ENCODE measurements at regions not wholly inside any gene's neighbourhood (a gene's known extent, or its start where the extent isn't known, plus 50 kb on each side); places are given as distances from the start of the nearest gene placed in this dataset.
"Not testable (repeated sequence)": the region's sequence is repeated elsewhere in the genome, so short reads cannot be mapped to it uniquely, and the experiment has no call there.

DNA sequence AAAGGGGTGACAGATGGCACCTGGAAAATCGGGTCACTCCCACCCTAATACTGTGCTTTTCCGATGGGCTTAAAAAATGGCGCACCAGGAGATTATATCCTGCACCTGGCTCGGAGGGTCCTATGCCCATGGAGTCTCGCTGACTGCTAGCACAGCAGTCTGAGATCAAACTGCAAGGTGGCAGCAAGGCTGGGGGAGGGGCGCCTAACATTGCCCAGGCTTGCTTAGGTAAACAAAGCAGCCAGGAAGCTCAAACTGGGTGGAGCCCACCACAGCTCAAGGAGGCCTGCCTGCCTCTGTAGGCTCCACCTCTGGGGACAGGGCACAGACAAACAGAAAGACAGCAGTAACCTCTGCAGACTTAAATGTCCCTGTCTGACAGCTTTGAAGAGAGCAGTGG lies 447.1 kb downstream of the ETS1 start:
- DNase-seq, result peak in 1 of 9 donors; percentile 5
- H3K4me1 Mint-ChIP-seq, result peaks cover 0 to 17% (median 15%) of the 10 kb centered on the region in 7 donors
- ATAC-seq; H3K27me3 ChIP-seq (ENCODE audit: control insufficient read depth in 2 of 2, insufficient read depth in 2 of 2, low read length in 2 of 2); H3K4me3 ChIP-seq (ENCODE audit: low read length); H3K27ac ChIP-seq (ENCODE audit: low read depth, low read length); CTCF ChIA-PET; H3K27me3 Mint-ChIP-seq; H3K27ac Mint-ChIP-seq; H3K36me3 ChIP-seq (ENCODE audit: control insufficient read depth in 2 of 3, insufficient read depth in 3 of 3, low read length in 3 of 3); H3K9me3 ChIP-seq (ENCODE audit: control insufficient read depth in 2 of 3, low read length in 3 of 3); intact Hi-C loops (cut with micrococcal nuclease); H3K4me1 ChIP-seq (ENCODE audit: control insufficient read depth in 2 of 2, insufficient read depth in 2 of 2, low read length in 2 of 2): not testable (repeated sequence)
- H3K36me3 Mint-ChIP-seq, result peaks cover 0 to 11% (median 5%) of the 10 kb centered on the region in 5 donors
- peak overlapping the region in 2 of 10 donors; percentile 0 to 27 for H3K4me3 Mint-ChIP-seq
- H3K9me3 Mint-ChIP-seq, result peaks cover 0 to 22% (median 10%) of the 10 kb centered on the region in 11 donors
- POLR2A ChIA-PET, result interaction anchor here (0.6 kb wide), 1 partner anchor 25 kb away, joined by 6 read pairs; no protein-coding TSS in a partner anchor

DNA sequence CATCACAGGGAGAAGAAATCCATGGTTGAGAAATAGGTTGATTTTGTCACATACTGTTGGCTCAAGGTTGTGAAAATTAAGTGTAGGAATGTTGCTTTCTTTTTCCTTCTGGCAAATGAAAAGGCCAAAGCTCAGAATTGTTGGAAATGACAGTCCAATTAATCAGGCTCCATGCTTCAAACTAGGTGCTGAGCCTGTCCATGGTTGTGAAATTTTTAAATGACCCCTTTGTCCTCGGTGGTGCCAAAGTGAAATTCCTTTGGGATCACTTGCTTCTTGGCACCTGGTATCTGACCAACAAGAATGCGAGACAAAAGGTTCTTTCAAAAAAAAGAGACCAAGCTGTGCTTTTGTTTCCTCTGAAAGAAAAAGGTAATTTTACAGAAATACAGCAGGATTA lies 451.9 kb downstream of the ETS1 start:
- Histone ChIP-seq H3K36me3 (ENCODE audit: control insufficient read depth in 2 of 3, insufficient read depth in 3 of 3, low read length in 3 of 3) (no peaks in the 10 kb centered on the region), H3K4me3 (ENCODE audit: low read length) (no peak overlapping the region), H3K9me3 (ENCODE audit: control insufficient read depth in 2 of 3, low read length in 3 of 3) (no peaks in the 10 kb centered on the region), H3K27me3 (ENCODE audit: control insufficient read depth in 2 of 2, insufficient read depth in 2 of 2, low read length in 2 of 2) (no peaks in the 10 kb centered on the region), H3K4me1 (ENCODE audit: control insufficient read depth in 2 of 2, insufficient read depth in 2 of 2, low read length in 2 of 2) (peaks cover 0 to 4% of the 10 kb centered on the region in 2 donors), H3K27ac (ENCODE audit: low read depth, low read length) (no peak overlapping the region)
- no peak for DNase-seq
- no peak for ATAC-seq
- ChIA-PET CTCF (no interaction called here), POLR2A (no interaction called here)
- Mint-ChIP-seq H3K27me3 (peaks cover 0 to 13% (median 0%) of the 10 kb centered on the region in 5 donors), H3K36me3 (peaks cover 0 to 8% (median 4%) of the 10 kb centered on the region in 5 donors), H3K4me3 (no peak overlapping the region), H3K4me1 (peaks cover 0 to 20% (median 15%) of the 10 kb centered on the region in 7 donors), H3K27ac (no peak overlapping the region), H3K9me3 (peaks cover 0 to 13% (median 7%) of the 10 kb centered on the region in 11 donors)
- intact Hi-C loops (cut with micrococcal nuclease), result no loop called here

DNA sequence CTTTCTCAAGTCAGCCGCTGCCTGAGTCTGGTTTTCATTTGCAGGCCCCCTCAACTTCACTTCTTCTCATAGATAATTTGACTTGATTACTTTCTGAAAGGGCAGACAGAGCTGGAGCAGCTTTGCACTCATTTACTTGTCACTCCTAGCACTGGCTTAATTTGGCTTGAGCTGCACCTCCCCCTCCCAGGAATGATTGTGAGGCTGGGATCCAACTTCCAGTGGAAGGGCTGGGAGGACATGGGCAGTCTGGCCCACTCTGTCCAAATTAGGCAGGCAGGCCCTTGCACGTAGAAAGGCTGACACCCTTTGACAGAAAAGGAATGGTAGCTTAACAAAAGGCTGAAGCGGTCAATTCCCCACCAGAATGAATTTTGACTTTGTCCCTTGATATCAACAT lies 453.9 kb downstream of the ETS1 start:
- Mint-ChIP-seq H3K4me1 (peaks cover 0 to 8% (median 4%) of the 10 kb centered on the region in 7 donors), H3K27ac (no peak overlapping the region), H3K9me3 (peaks cover 0 to 2% (median 0%) of the 10 kb centered on the region in 11 donors), H3K27me3 (peaks cover 0 to 13% (median 0%) of the 10 kb centered on the region in 5 donors), H3K4me3 (no peak overlapping the region), H3K36me3 (peaks cover 0 to 3% (median 0%) of the 10 kb centered on the region in 5 donors)
- H3K27ac ChIP-seq (ENCODE audit: low read depth, low read length), result no peak overlapping the region
- no peak for ATAC-seq
- intact Hi-C loops (cut with micrococcal nuclease), result no loop called here
- H3K4me3 ChIP-seq (ENCODE audit: low read length), result no peak overlapping the region
- no peaks in the 10 kb centered on the region for H3K36me3 ChIP-seq (ENCODE audit: control insufficient read depth in 2 of 3, insufficient read depth in 3 of 3, low read length in 3 of 3)
- ChIA-PET CTCF (interaction anchor here (0.6 to 0.7 kb wide), 2 partner anchors 150 to 703 kb away, joined by 3 read pairs; no protein-coding TSS in a partner anchor), POLR2A (interaction anchor here (0.6 kb wide), 1 partner anchor 284 kb away, joined by 5 read pairs; no protein-coding TSS in a partner anchor)
- no peaks in the 10 kb centered on the region for H3K4me1 ChIP-seq (ENCODE audit: control insufficient read depth in 2 of 2, insufficient read depth in 2 of 2, low read length in 2 of 2)
- no peaks in the 10 kb centered on the region for H3K27me3 ChIP-seq (ENCODE audit: control insufficient read depth in 2 of 2, insufficient read depth in 2 of 2, low read length in 2 of 2)
- DNase-seq, result no peak
- no peaks in the 10 kb centered on the region for H3K9me3 ChIP-seq (ENCODE audit: control insufficient read depth in 2 of 3, low read length in 3 of 3)

DNA sequence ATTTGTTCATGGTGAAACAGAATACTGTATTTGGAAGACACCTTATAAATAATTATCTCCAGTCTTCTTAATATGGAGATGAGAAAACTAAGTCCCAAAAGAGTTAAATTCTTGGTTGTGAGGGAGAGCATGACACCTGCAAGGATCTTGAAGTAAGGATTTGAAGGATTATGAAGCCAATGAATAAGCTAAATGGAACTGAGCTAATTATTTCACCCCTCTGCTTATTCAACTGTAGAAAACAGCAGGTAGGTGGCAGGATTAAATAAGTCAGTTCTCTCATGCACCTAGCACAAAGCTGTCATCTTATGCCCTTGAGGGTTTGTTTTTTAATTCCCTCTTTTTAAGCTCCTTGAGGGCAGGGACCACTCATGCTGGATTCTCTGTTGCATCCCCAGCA lies 457.3 kb downstream of the ETS1 start:
- ChIA-PET CTCF (interaction anchor here (0.7 to 1.4 kb wide), 3 partner anchors 28 to 78 kb away, joined by 3 to 6 read pairs (median 3); no protein-coding TSS in a partner anchor), POLR2A (interaction anchor here (0.8 kb wide), 1 partner anchor 9 kb away, joined by 3 read pairs; no protein-coding TSS in a partner anchor)
- Histone ChIP-seq H3K27me3 (ENCODE audit: control insufficient read depth in 2 of 2, insufficient read depth in 2 of 2, low read length in 2 of 2) (no peaks in the 10 kb centered on the region), H3K9me3 (ENCODE audit: control insufficient read depth in 2 of 3, low read length in 3 of 3) (no peaks in the 10 kb centered on the region), H3K36me3 (ENCODE audit: control insufficient read depth in 2 of 3, insufficient read depth in 3 of 3, low read length in 3 of 3) (no peaks in the 10 kb centered on the region), H3K4me3 (ENCODE audit: low read length) (no peak overlapping the region), H3K27ac (ENCODE audit: low read depth, low read length) (no peak overlapping the region), H3K4me1 (ENCODE audit: control insufficient read depth in 2 of 2, insufficient read depth in 2 of 2, low read length in 2 of 2) (no peaks in the 10 kb centered on the region)
- peaks cover 0 to 6% (median 0%) of the 10 kb centered on the region in 5 donors for H3K27me3 Mint-ChIP-seq
- intact Hi-C loops (cut with micrococcal nuclease), result no loop called here
- DNase-seq (no peak), ATAC-seq (no peak)
- peaks cover 0 to 8% (median 4%) of the 10 kb centered on the region in 7 donors for H3K4me1 Mint-ChIP-seq
- H3K4me3 Mint-ChIP-seq, result peak overlapping the region in 1 of 10 donors; percentile 76
- H3K36me3 Mint-ChIP-seq, result peaks cover 0 to 3% (median 0%) of the 10 kb centered on the region in 5 donors
- no peak overlapping the region for H3K27ac Mint-ChIP-seq
- no peaks in the 10 kb centered on the region for H3K9me3 Mint-ChIP-seq

DNA sequence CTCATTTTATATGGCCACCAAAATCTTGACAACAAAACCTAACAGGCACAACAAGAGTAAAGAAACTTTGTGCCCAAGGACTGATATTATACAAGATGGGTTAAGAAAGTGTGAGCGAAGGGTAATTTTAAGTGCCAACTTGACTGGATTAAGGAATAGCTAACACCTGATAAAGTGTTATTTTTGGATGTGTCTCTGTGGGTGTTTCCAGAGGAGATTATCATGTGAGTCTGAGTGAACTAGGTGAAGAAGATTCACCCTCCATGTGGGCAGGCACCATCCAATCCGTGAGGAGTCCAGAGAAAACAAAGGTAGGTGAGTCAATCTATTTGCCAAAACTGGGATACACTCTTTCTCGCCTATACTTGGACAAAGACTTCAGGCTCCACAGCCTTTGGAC lies 461.6 kb downstream of the ETS1 start:
- H3K27ac Mint-ChIP-seq, result no peak overlapping the region

DNA sequence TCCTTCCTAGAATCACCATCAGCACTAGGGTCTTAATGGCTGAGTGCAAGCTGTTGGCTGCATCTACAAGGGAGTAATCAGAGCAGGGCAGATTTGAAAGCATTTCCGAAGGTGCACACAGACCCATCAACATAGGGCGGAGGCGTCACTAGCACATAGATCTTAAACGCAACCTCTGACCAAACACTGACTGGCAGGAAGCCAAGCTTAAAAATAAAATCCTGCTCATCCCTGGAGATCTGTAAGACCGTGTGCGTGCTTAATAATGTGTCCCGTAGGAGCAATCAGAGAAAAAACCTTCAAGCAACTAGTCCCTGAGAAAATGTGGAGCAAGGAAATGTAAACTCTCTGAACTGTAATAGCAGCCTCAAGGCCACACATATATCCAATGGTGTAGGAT lies 470.5 kb downstream of the ETS1 start:
- H3K27ac ChIP-seq (ENCODE audit: low read depth, low read length), result no peak overlapping the region
- ChIA-PET POLR2A (no interaction called here), CTCF (no interaction called here)
- Mint-ChIP-seq H3K4me3 (no peak overlapping the region), H3K27ac (no peak overlapping the region), H3K4me1 (peaks cover 0 to 1% (median 0%) of the 10 kb centered on the region in 7 donors), H3K9me3 (peaks cover 0 to 6% (median 4%) of the 10 kb centered on the region in 11 donors), H3K27me3 (peaks cover 0 to 31% (median 0%) of the 10 kb centered on the region in 5 donors), H3K36me3 (peaks cover 0 to 2% (median 0%) of the 10 kb centered on the region in 5 donors)
- H3K4me3 ChIP-seq (ENCODE audit: low read length), result no peak overlapping the region
- intact Hi-C loops (cut with micrococcal nuclease), result no loop called here
- H3K4me1 ChIP-seq (ENCODE audit: control insufficient read depth in 2 of 2, insufficient read depth in 2 of 2, low read length in 2 of 2), result no peaks in the 10 kb centered on the region
- H3K9me3 ChIP-seq (ENCODE audit: control insufficient read depth in 2 of 3, low read length in 3 of 3), result no peaks in the 10 kb centered on the region
- DNase-seq (no peak), ATAC-seq (no peak)
- no peaks in the 10 kb centered on the region for H3K36me3 ChIP-seq (ENCODE audit: control insufficient read depth in 2 of 3, insufficient read depth in 3 of 3, low read length in 3 of 3)
- H3K27me3 ChIP-seq (ENCODE audit: control insufficient read depth in 2 of 2, insufficient read depth in 2 of 2, low read length in 2 of 2), result no peaks in the 10 kb centered on the region

More for the DNA sequence above, 461.6 kb downstream of the ETS1 start:
- Histone ChIP-seq H3K27ac (ENCODE audit: low read depth, low read length) (no peak overlapping the region), H3K4me1 (ENCODE audit: control insufficient read depth in 2 of 2, insufficient read depth in 2 of 2, low read length in 2 of 2) (no peaks in the 10 kb centered on the region), H3K9me3 (ENCODE audit: control insufficient read depth in 2 of 3, low read length in 3 of 3) (no peaks in the 10 kb centered on the region), H3K27me3 (ENCODE audit: control insufficient read depth in 2 of 2, insufficient read depth in 2 of 2, low read length in 2 of 2) (no peaks in the 10 kb centered on the region), H3K36me3 (ENCODE audit: control insufficient read depth in 2 of 3, insufficient read depth in 3 of 3, low read length in 3 of 3) (no peaks in the 10 kb centered on the region), H3K4me3 (ENCODE audit: low read length) (no peak overlapping the region)
- no peak for ATAC-seq
- ChIA-PET POLR2A (no interaction called here), CTCF (no interaction called here)
- H3K27me3 Mint-ChIP-seq, result no peaks in the 10 kb centered on the region
- peaks cover 0 to 4% (median 0%) of the 10 kb centered on the region in 11 donors for H3K9me3 Mint-ChIP-seq
- H3K4me3 Mint-ChIP-seq, result no peak overlapping the region
- no peak for DNase-seq
- peaks cover 0 to 8% (median 2%) of the 10 kb centered on the region in 7 donors for H3K4me1 Mint-ChIP-seq
- no peaks in the 10 kb centered on the region for H3K36me3 Mint-ChIP-seq
- intact Hi-C loops (cut with micrococcal nuclease), result loop anchor here in 1 of 2 donors (2.0 kb wide), 1 partner anchor 19 kb away; no protein-coding TSS in a partner anchor

DNA sequence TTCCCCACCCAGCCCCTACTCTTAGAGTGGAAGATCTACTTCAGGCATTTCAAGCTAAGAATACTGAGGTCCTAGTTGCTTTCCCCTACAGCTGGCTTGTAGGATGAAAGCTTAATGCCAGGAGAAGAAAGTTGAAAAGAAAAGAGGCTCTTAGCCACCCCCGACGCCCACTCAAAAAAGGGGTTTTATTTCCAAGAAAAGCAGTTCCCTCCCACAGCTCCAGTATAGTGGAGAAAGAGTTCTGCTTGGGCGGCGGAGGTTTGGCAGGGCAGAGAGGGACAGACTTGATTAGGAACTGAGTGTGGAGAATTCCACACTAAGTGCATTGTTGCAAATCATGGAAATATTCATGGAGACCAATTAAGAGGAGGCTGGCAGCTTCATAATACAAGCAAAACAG lies 470.9 kb downstream of the ETS1 start:
- no peaks in the 10 kb centered on the region for H3K36me3 ChIP-seq (ENCODE audit: control insufficient read depth in 2 of 3, insufficient read depth in 3 of 3, low read length in 3 of 3)
- intact Hi-C loops (cut with micrococcal nuclease), result no loop called here
- no peak overlapping the region for H3K4me3 ChIP-seq (ENCODE audit: low read length)
- H3K9me3 Mint-ChIP-seq, result peaks cover 0 to 11% (median 4%) of the 10 kb centered on the region in 11 donors
- peaks cover 0 to 31% (median 0%) of the 10 kb centered on the region in 5 donors for H3K27me3 Mint-ChIP-seq
- no peaks in the 10 kb centered on the region for H3K4me1 ChIP-seq (ENCODE audit: control insufficient read depth in 2 of 2, insufficient read depth in 2 of 2, low read length in 2 of 2)
- no peaks in the 10 kb centered on the region for H3K9me3 ChIP-seq (ENCODE audit: control insufficient read depth in 2 of 3, low read length in 3 of 3)
- no peak overlapping the region for H3K4me3 Mint-ChIP-seq
- no peaks in the 10 kb centered on the region for H3K27me3 ChIP-seq (ENCODE audit: control insufficient read depth in 2 of 2, insufficient read depth in 2 of 2, low read length in 2 of 2)
- ATAC-seq (no peak), DNase-seq (no peak)
- peaks cover 0 to 1% (median 0%) of the 10 kb centered on the region in 7 donors for H3K4me1 Mint-ChIP-seq
- POLR2A ChIA-PET, result no interaction called here
- H3K36me3 Mint-ChIP-seq, result peaks cover 0 to 2% (median 0%) of the 10 kb centered on the region in 5 donors
- H3K27ac Mint-ChIP-seq, result peak overlapping the region in 1 of 9 donors; percentile 28
- CTCF ChIA-PET, result interaction anchor here (1.2 kb wide), 1 partner anchor 44 kb away, joined by 3 read pairs; no protein-coding TSS in a partner anchor
- no peak overlapping the region for H3K27ac ChIP-seq (ENCODE audit: low read depth, low read length)

Data from naive thymus-derived CD4-positive, alpha-beta T cell (primary cell).